Gastroesophageal sphincter (tissue), 3 donors: ENCODE measurements at regions not wholly inside any gene's neighbourhood (a gene's known extent, or its start where the extent isn't known, plus 50 kb on each side); places are given as distances from the start of the nearest gene placed in this dataset.

Experiments
- CTCF ChIP-seq, 4 experiments: fragments of 200-600 bp in 2 of 4; fragments of 450-650 bp in 2 of 4; sonication (generic) in 1 of 4; IDR thresholded peaks; one replicate each; pipeline ENCODE4 v1.5.1; 2017 to 2019; ENCODE audit warnings: antibody characterized with exemption in 4 of 4, mild to moderate bottlenecking in 2 of 4, moderate library complexity in 2 of 4
- EP300 ChIP-seq: sonication (generic); formaldehyde crosslinking; IDR thresholded peaks from one replicate; pipeline ENCODE4 v1.6.1; 2017; ENCODE audit warnings: antibody characterized with exemption, mild to moderate bottlenecking

- TF ChIP-seq EP300 (no peak), CTCF (IDR thresholded peaks at IDR 0.05) (no peak)
Measured at GRCh38 chr7:15757041-15758000, 70.8 kb upstream of the MEOX2 start.
